NCI-H187 treated with DMSO at 0.1 percent for 48 hours (cell line): ENCODE measurements at regions not wholly inside any gene's neighbourhood (a gene's known extent, or its start where the extent isn't known, plus 50 kb on each side); places are given as distances from the start of the nearest gene placed in this dataset.
A peak's percentile ranks its signal among the peaks of the same experiment; 100 is the strongest.
"Not testable (repeated sequence)": the region's sequence is repeated elsewhere in the genome, so short reads cannot be mapped to it uniquely, and the experiment has no call there.

ENCODE experiments used
- DNase-seq: peaks from one replicate; lab custom pipeline; 2025; lab: John Stamatoyannopoulos, UW

GRCh38 chr5:112534067-112534583 is 115.0 kb upstream of the EPB41L4A start:
- no peak for DNase-seq

DNA sequence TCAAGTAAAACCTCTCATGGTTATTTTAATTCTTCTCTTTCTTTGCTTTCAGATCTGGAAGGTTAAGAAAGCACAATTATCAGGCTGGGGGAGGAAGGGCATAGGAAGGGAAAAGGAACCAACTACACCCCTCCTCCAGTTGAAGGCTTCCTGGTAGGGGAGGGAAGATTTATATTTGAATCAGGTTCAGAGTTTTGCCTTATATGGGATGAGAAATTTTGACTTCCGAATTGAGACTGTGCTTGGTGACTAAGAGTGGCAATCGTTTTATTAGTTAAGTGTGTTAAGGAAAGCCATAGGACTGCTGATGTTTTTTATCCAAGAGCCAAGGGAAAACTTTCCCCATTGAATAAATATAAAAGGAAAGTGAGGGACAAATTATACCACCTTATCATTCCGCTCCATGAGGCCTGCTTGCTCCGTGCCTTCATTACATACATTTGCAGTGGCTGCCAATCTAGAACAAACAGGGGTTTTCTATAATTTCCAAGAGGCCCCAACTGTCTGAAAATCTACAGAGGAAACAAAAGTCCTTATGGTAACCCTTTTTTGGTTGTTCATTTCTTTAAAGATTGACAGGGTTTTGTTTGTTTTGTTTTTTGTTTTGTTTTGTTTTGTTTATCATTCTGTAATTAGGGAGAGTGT is 115.7 kb upstream of the EPB41L4A start:
- DNase-seq = no peak

DNA sequence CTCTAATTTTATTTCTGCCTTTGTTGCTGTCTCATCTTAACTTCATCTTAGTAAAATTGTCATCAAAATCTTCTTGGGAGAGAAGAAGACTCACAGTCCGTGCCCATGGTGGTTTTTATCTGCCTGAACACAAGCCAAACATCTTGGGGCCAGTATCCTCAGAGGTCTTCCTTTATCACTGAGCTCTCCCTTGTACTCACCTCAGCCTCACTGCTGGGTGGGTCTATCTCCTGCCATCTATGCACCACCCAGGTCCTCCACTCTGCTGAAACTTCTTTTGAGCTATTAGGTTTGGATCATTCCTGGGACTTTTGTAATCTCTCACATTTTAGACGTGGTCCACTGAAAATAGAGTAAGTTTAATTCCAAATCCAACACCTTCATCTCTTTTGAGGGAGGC is 116.3 kb upstream of the EPB41L4A start:
- no peak for DNase-seq

DNA sequence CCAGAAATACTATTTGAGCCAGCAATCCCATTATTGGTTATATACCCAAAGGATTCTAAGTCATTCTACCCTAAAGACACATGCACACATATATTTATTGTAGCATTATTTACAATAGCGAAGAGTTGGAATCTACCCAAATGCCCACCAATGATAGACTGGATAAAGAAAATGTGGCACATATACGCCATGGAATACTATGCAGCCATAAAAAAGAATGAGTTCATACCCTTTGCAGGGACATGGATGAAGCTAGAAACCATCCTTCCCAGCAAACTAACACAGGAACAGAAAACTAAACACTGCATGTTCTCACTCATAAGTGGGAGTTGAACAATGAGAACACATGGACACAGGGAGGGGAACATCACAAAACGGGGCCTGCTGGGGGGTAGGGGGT is 125.5 kb upstream of the EPB41L4A start:
- not testable (repeated sequence) for DNase-seq

DNA sequence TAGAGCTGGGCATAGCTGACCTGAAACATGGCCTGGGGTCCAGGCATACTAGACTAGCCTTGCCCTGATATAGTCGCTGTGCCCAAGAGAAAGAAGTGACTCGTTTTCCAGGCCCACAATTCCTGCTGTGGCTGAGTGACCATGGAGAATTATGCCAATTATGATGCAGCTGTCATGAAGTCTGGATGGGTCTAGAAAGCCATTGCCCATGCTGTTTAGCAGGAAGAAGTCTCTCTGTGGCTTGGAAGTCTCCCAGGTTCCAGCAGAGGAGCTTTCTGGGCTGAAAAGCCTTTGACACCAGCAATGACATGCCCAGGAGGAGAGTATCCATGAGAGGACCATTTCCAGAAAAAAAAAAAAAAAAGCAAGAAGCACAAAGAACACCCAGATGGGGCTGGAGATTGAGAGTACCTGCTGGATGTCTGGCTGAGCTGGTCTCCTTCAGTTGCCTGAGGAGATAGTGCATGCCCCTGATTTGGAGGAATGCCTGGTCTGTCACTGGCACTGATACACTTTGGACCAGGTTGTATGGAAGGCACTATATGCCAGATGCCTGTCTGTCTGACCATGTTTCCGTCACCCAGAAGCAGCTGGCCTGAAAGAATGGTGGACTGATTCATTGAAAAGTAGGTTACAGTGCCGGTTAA is 128.0 kb upstream of the EPB41L4A start:
- DNase-seq = no peak

DNA sequence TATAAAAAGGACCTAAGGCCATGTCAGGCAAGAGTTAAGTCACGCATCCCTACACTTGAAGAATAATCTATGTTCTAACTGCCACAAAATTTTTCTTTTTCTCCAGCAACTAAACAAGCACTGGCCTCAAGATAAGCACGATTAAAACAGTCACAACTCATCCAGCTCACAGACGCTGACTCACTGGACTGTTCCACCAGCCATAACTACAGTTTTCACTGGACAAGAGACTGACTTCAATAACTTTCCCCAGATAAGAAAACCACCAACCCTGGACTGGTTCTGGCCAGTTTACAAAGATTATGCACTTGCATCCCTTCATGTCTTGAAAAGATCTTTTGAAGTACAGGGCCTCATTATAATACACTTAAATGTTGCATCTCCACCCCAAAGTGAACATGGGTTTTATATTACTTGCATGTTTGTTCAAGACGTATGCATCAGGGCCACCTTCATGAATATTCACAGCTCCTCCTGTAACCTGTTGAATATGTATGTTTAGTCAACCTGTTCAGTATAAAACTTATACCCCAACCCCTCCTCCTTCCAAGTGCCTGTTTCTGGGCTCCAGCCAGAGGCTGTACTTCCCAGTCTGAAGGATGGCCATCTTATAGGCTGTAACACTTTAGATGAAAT is 129.3 kb upstream of the EPB41L4A start:
- DNase-seq = no peak

GRCh38 chr5:112549127-112549526 is 130.1 kb upstream of the EPB41L4A start:
- DNase-seq = no peak

GRCh38 chr5:112549605-112550166 is 130.6 kb upstream of the EPB41L4A start:
- DNase-seq = no peak

DNA sequence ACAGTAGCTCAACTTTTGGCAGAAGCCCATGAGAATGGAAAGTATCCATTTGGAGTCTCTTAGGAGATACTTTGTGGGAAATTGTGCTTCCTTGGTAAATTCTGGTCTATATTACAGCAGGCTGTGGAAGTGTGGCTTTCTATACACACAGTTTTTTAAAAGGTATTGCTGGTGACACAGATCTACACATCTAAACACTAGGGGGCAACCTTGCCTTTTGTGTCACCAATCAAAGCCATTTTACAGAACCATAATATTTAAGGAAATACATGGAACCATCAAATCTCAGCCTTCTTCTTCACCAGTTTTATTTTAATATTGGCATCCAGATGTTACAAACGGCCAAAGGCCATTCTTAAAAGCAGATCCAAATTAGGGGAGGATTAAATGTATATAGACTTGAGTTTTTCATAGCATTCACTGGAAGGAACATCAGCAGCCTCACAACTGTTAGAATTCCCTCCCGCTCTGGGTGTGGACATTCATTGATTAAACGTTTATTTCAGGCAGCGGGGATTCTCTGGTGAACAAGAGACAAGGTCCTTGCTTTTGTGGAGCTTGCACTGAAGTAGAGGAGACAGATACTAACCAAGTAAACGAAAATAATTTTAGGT is 132.4 kb upstream of the EPB41L4A start:
- DNase-seq = peak; percentile 13

GRCh38 chr5:112552216-112552615 is 133.1 kb upstream of the EPB41L4A start:
- no peak for DNase-seq

- no peak for DNase-seq
Measured at GRCh38 chr5:112552791-112553190, 133.7 kb upstream of the EPB41L4A start.

GRCh38 chr5:112554101-112554977 is 135.3 kb upstream of the EPB41L4A start:
- no peak for DNase-seq

DNA sequence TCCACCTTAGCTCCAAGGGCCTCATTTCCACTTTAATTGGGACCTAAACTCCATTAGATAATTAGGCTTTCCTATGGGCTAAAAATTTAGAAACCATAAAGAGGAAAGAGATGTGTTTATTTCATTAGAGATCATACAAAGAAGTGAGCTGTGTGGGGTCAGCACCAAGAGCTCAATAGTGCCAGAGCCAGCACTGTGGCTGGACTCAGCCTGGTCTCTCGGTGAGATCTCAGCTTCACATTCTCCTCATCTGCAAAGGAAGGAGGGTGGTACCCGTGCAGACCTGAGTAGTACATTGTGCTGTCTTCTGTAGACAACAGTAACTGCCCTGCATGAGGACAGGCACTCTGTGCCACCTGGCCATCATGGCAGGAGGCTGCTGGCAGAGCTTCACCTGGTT is 136.1 kb upstream of the EPB41L4A start:
- DNase-seq = no peak

- no peak for DNase-seq
Measured at GRCh38 chr5:112555691-112556090, 136.6 kb upstream of the EPB41L4A start.

GRCh38 chr5:112559501-112559900 is 140.4 kb upstream of the EPB41L4A start:
- not testable (repeated sequence) for DNase-seq

DNA sequence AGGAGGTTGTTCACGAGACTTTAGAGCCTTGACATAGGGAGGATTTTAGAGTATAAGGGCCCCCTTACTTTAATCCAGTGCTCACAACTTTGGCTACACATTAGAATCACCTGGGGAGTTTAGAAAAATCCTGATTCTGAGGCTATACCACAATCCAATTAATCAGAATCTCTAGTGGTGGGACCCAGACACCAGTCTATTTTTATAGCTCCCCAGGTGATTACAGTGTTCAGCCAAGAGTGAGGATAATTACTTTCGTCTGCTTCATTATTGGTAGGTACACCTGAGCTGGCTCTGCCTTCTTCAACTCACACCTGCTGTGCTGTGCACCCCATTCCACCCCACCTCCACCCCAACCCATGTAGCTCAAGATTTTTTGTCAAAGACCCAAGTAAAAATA is 141.3 kb upstream of the EPB41L4A start:
- no peak for DNase-seq

DNA sequence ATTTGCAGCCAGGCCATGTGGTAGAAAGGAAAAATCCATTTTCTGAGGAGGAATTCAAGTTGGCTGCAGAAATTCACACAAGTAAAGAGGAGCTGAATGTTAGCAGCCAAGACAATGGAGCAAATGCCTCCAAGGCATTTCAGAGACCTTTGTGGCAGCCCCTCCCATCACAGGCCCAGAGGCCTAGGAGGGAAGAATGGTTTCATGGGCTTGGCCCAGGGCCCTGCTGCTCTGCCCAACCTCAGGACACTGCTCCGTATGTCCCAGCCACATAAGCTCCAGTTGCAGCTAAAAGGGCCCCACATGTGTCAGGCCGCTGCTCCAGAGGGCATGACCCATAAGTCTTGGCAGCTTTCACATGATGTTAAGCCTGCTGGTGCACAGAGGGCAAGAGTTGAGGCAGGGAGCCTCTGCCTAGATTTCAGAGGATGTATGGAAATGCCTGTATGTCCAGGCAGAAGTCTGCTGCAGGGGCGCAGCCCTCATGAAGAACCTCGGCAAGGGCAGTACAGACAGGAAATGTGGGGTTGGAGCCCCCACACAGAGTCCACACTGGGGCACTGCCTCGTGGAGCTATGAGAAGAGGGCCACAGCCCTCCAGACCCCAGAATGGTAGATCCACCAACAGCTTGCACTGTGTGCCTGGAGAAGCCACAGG is 144.2 kb upstream of the EPB41L4A start:
- DNase-seq = no peak

DNA sequence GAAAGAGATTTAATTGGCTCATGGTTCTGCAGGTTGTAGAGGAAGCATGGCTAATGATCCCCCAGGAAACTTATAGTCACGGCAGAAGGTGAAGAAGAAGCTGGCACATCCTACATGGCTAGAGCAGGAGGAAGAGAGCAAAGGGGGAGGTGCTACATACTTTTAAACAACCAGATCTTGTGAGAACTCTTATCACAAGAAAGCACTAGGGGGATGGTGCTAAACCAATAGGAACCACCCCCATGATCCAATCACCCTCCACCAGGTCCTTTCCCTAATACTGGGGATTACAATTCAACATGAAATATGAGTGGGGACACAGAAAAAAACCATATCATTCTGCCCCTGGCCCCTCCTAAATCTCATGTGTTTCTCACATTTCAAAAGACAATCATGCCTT is 147.2 kb upstream of the EPB41L4A start:
- no peak for DNase-seq

DNA sequence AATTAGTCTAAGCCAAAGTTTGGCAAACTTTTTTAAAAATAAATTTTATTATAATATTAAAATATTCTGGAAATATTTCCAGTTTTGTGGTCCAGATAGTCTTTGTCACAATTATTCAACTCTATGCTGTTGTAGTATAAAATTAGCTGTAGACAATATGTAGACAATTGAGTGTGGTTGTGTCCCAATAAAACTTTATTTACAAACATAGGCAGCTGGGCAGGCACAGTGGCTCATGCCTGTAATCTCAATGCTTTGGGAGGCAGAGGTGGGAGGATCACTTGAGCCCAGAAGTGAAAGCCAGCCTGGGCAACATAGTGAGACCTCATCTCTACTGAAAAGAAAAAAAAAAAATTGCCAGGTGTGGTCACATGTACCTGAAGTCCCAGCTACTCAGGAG is 150.5 kb upstream of the EPB41L4A start:
- DNase-seq = no peak

DNA sequence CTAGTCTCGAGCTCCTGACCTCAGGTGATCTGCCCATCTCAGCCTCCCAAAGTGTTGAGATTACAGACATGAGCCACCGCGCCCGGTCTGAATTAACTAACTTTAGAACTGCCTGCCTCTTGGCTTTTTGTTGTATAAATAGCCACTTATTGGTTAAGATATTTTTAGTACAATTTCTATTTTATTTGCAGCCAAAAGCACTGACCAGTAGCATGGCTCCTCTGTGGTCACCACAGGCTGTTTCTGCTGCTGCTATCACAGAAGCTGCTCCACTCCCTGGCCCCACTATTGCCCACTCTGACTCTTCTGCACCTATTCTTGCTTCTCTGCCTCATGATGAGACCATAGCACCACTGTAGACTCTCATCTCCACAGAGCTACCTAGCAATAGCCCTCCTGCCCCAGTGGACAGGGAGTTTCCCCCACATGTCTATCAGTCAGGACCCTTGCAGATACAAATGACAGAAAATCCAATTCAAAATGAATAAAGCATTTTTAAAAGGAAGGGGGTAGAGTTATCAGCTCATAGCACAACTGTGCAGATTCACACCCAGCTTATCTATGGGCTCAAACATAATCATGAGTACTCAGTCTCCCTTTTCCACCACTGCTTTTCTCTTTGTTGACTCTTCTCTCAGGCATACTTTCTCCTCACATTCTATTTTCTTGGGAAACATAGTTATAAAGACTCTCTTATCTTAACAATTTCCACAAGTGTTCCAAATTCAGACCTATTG is 151.8 kb upstream of the EPB41L4A start:
- DNase-seq = no peak
